ENCODE measurements at regions not wholly inside any gene's neighbourhood (a gene's known extent, or its start where the extent isn't known, plus 50 kb on each side); places are given as distances from the start of the nearest gene placed in this dataset.

DNA sequence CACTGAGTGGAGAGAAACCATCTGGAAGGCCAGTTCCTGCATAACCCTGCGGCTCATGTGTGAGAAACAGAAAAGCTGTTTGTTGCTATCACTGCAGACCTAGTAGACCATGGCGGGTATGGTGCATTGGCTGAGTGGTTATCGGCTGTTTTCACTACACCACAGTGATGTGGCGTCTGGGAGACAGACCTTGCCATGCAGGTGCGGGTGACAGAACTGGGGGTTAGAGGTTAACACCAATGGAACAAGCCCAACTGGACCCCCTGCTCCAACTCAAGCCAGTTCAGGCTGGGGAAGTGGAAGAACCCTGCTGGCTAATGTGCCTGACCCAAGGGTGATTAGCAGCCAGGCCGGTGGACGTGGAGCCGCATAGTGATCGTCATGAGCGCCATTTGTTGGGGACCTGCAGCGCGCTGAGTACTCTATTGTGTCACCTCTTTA is 91.9 kb downstream of the IRF8 start:
- DNase-seq (ENCODE audit: low read depth, low spot score), result peak; percentile 68
- ChIA-PET SMC1A (ENCODE audit: uncharacterized antibody, unreplicated experiment) (interaction anchor here (1.5 to 18.6 kb wide), 8 partner anchors 9 to 169 kb away, joined by 5 to 338 read pairs (median 42); partner anchors contain the start of gene IRF8), CTCF (interaction anchor here (1.0 to 12.2 kb wide), 7 partner anchors 7 to 169 kb away, joined by 3 to 337 read pairs (median 42); partner anchors contain the start of gene IRF8), POLR2A (interaction anchor here (0.7 to 3.6 kb wide), 10 partner anchors 9 to 369 kb away, joined by 3 to 28 read pairs (median 8); partner anchors contain the start of gene IRF8), RAD21 (ENCODE audit: unreplicated experiment) (interaction anchor here (0.7 to 8.2 kb wide), 9 partner anchors 6 to 174 kb away, joined by 3 to 194 read pairs (median 14); partner anchors contain the start of gene IRF8)
- H3K79me2 ChIP-seq (ENCODE audit: control insufficient read depth, insufficient read depth, low read length), result peaks cover 15% of the 10 kb centered on the region
- peak; percentile 29 for ATAC-seq
- H2AFZ ChIP-seq (ENCODE audit: control insufficient read depth, low read depth, low read length), result no peak overlapping the region; the same call in 1 of the 2 replicates
- no TSS peak for BruUV-seq (replicated peaks)
- intact Hi-C loops (cut with micrococcal nuclease; ENCODE audit: unreplicated experiment), result no loop called here
- H3K27ac ChIP-seq (ENCODE audit: control insufficient read depth, insufficient read depth), result peak overlapping the region; percentile 100
- H3K4me2 ChIP-seq (ENCODE audit: control insufficient read depth, insufficient read depth), result peak overlapping the region; percentile 97
- H4K20me1 ChIP-seq (ENCODE audit: control insufficient read depth, insufficient read depth), result no peaks in the 10 kb centered on the region
- no peaks in the 10 kb centered on the region for H3K27me3 ChIP-seq (replicated peaks in 1 of 2; ENCODE audit: control insufficient read depth in 2 of 2, insufficient read depth in 2 of 2, low read length in 1 of 2)
- no peaks in the 10 kb centered on the region for H3K36me3 ChIP-seq (ENCODE audit: control insufficient read depth in 2 of 2, insufficient read depth in 2 of 2, low read length in 1 of 2)
- WGBS (ENCODE audit: insufficient coverage, insufficient replicate concordance, low lambda C conversion rate, missing lambda C conversion rate), result 74% methylated on average over 12 of the region's 12 CpGs
- H3K4me3 ChIP-seq, result no peak overlapping the region
- no peak for FAIRE-seq
- peak overlapping the region; percentile 25; the same call in 1 of the 2 replicates for H3K9ac ChIP-seq (ENCODE audit: control insufficient read depth, insufficient read depth, low read length)
- peaks cover 93% of the 10 kb centered on the region for H3K4me1 ChIP-seq (ENCODE audit: control insufficient read depth, insufficient read depth, low read length)
- H3K9me3 ChIP-seq (replicated peaks; ENCODE audit: control insufficient read depth, insufficient read depth, low read length), result no peaks in the 10 kb centered on the region
- in situ Hi-C loops (cut with MboI), result no loop called here
- TF ChIP-seq, protein P1, sequence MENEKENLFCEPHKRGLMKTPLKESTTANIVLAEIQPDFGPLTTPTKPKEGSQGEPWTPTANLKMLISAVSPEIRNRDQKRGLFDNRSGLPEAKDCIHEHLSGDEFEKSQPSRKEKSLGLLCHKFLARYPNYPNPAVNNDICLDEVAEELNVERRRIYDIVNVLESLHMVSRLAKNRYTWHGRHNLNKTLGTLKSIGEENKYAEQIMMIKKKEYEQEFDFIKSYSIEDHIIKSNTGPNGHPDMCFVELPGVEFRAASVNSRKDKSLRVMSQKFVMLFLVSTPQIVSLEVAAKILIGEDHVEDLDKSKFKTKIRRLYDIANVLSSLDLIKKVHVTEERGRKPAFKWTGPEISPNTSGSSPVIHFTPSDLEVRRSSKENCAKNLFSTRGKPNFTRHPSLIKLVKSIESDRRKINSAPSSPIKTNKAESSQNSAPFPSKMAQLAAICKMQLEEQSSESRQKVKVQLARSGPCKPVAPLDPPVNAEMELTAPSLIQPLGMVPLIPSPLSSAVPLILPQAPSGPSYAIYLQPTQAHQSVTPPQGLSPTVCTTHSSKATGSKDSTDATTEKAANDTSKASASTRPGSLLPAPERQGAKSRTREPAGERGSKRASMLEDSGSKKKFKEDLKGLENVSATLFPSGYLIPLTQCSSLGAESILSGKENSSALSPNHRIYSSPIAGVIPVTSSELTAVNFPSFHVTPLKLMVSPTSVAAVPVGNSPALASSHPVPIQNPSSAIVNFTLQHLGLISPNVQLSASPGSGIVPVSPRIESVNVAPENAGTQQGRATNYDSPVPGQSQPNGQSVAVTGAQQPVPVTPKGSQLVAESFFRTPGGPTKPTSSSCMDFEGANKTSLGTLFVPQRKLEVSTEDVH (IDR thresholded peaks at IDR 0.05; ENCODE audit: low read depth, partially characterized antibody), result no peak
- TF ChIP-seq SMAD1 (IDR thresholded peaks at IDR 0.05; ENCODE audit: low read depth, partially characterized antibody) (no peak), ATF7 (IDR thresholded peaks at IDR 0.05; ENCODE audit: low read depth) (no peak), ZNF24 (IDR thresholded peaks at IDR 0.05) (no peak), SPI1 (IDR thresholded peaks at IDR 0.05; ENCODE audit: borderline replicate concordance, insufficient read depth, low read depth, low read length) (0 out of 2 replicates have a peak, but pooled peaks have one; percentile 17), CEBPB (IDR thresholded peaks at IDR 0.05; ENCODE audit: borderline replicate concordance in 1 of 2, low read depth in 2 of 2, low read length in 2 of 2) (no peak), ASH2L (IDR thresholded peaks at IDR 0.05; ENCODE audit: borderline replicate concordance, low read depth) (no peak), BHLHE40 (IDR thresholded peaks at IDR 0.05; ENCODE audit: borderline replicate concordance in 1 of 2, low read depth in 2 of 2, low read length in 1 of 2) (no peak), TCF12 (IDR thresholded peaks at IDR 0.05; ENCODE audit: low read depth, low read length) (peak; percentile 71; the same call in 1 of the 2 replicates), ZSCAN29 (IDR thresholded peaks at IDR 0.05) (no peak), ZBED1 (IDR thresholded peaks at IDR 0.05; ENCODE audit: borderline replicate concordance) (no peak), PAX5 (IDR thresholded peaks at IDR 0.05; ENCODE audit: borderline replicate concordance, low read depth, low read length) (peak; percentile 91), NR2C1 (IDR thresholded peaks at IDR 0.05) (no peak), RFX5 (IDR thresholded peaks at IDR 0.05; ENCODE audit: low read depth, low read length) (no peak), CHD1 (IDR thresholded peaks at IDR 0.05; ENCODE audit: low read depth, low read length) (no peak), CREM (IDR thresholded peaks at IDR 0.05; ENCODE audit: low read depth) (no peak)
- TF ChIP-seq, protein P2, sequence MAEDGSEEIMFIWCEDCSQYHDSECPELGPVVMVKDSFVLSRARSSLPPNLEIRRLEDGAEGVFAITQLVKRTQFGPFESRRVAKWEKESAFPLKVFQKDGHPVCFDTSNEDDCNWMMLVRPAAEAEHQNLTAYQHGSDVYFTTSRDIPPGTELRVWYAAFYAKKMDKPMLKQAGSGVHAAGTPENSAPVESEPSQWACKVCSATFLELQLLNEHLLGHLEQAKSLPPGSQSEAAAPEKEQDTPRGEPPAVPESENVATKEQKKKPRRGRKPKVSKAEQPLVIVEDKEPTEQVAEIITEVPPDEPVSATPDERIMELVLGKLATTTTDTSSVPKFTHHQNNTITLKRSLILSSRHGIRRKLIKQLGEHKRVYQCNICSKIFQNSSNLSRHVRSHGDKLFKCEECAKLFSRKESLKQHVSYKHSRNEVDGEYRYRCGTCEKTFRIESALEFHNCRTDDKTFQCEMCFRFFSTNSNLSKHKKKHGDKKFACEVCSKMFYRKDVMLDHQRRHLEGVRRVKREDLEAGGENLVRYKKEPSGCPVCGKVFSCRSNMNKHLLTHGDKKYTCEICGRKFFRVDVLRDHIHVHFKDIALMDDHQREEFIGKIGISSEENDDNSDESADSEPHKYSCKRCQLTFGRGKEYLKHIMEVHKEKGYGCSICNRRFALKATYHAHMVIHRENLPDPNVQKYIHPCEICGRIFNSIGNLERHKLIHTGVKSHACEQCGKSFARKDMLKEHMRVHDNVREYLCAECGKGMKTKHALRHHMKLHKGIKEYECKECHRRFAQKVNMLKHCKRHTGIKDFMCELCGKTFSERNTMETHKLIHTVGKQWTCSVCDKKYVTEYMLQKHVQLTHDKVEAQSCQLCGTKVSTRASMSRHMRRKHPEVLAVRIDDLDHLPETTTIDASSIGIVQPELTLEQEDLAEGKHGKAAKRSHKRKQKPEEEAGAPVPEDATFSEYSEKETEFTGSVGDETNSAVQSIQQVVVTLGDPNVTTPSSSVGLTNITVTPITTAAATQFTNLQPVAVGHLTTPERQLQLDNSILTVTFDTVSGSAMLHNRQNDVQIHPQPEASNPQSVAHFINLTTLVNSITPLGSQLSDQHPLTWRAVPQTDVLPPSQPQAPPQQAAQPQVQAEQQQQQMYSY (CRISPR knock-in tag; IDR thresholded peaks at IDR 0.05), result no peak
- TF ChIP-seq, protein P3, sequence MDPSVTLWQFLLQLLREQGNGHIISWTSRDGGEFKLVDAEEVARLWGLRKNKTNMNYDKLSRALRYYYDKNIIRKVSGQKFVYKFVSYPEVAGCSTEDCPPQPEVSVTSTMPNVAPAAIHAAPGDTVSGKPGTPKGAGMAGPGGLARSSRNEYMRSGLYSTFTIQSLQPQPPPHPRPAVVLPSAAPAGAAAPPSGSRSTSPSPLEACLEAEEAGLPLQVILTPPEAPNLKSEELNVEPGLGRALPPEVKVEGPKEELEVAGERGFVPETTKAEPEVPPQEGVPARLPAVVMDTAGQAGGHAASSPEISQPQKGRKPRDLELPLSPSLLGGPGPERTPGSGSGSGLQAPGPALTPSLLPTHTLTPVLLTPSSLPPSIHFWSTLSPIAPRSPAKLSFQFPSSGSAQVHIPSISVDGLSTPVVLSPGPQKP (IDR thresholded peaks at IDR 0.05; ENCODE audit: low read depth, low read length), result no peak

All from GM12878 (cell line).